Stimulated activated CD8-positive, alpha-beta memory T cell treated with anti-CD3 and anti-CD28 coated beads, Interleukin-7, amount 100 ng/mL, for 48 hours (primary cell): ENCODE measurements at regions not wholly inside any gene's neighbourhood (a gene's known extent, or its start where the extent isn't known, plus 50 kb on each side); places are given as distances from the start of the nearest gene placed in this dataset.

Experiments
- DNase-seq, 2 donors: peaks; one replicate each; pipeline ENCODE4 v3.0.0-alpha.2; 2020; ENCODE audit warnings: low read depth in 1 of 2; ENCODE audit errors: extremely low read depth in 1 of 2

DNA sequence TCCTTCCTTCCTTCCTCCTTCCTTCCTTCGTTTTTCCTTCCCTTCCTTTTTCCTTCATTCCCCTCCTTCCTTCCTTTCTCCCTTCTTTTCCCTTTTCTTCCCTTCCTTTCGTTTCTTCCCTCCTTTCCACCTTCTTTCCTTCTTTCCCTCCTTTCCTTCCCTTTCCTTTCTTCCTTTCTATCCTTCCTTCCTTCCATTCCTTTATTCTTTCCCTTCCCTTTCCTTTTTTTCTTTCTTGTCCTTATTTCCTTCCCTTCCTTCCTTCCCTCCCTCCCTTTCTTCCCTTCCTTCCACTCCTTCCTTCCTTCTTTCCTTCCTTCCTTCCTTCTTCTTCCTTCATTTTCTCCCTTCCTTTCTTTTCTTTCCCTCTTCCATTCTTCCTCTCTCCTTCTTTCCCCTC is 394.6 kb downstream of the GABRB3 start:
- no peak for DNase-seq

DNA sequence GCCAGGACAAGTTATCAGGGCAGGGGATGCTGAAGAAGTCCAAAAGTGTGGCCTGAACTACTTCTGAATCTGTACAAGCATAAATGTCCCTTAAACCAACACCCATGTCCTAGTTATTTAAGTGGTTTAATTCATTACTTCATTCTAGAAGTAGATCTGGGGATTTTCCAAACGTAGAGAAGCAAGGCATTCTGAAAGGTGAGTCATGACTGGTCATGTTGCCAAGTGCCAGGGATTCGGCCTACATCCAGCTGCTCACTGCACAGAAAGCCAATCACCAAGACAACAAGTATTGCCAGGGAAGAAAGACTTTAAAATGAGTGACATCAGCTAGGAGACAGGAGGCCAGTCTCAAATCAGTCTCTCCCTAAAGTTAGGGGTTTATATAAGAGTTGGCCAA is 396.6 kb downstream of the GABRB3 start:
- no peak for DNase-seq

DNA sequence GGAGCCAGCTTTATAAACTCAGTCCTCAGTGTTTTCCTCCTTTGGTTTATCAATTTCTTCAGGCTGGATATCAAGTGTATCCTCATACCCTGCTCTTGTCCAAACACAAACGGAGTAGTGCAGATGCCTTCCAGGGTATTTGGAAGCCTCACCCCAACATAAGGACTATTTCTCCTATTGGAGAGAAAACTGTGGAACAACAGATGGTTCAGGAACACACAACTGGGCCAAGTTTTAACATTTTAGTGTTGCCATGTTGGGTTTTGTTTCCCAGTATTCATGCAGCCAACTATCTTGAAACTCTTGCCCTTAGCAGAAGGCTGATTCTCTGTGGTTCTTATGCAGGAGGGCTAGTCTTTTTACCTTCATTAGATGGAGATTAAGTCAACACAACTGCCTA is 398.1 kb downstream of the GABRB3 start:
- no peak for DNase-seq

DNA sequence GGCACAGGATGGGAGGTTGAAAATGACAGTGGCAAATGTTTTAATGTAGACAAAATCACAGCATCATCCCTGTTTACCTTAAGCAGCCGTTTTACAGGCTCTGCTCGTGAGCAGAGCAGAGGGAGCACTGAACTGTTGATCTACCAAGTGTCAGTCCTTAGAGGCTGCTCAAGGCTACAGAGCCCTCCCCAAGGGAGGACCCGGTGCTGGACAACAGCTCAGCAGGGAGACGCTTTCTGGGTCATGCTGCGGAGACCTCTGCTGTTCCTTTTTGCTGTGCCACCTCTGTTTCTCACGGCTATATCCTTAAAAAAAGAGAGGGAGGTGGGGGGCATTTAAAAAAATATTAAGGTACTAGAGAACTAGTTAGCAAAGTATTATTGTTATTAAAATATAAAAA is 400.2 kb downstream of the GABRB3 start:
- no peak for DNase-seq

GRCh38 chr15:26365077-26365476 is 407.8 kb downstream of the GABRB3 start:
- no peak for DNase-seq

GRCh38 chr15:26359855-26360254 is 413.0 kb downstream of the GABRB3 start:
- DNase-seq: no peak

GRCh38 chr15:26358708-26359107 is 414.2 kb downstream of the GABRB3 start:
- DNase-seq: no peak

- no peak for DNase-seq
These were observed 415.2 kb downstream of the GABRB3 start for GRCh38 chr15:26357653-26358052.

- no peak for DNase-seq
These were observed 417.3 kb downstream of the GABRB3 start for GRCh38 chr15:26355472-26356074.

- no peak for DNase-seq
These were observed 420.0 kb downstream of the GABRB3 start for GRCh38 chr15:26352909-26353308.

- DNase-seq: no peak
These were observed 420.5 kb downstream of the GABRB3 start for GRCh38 chr15:26352406-26352805.

- DNase-seq: no peak
These were observed 447.4 kb downstream of the GABRB3 start for GRCh38 chr15:26325495-26325894.

DNA sequence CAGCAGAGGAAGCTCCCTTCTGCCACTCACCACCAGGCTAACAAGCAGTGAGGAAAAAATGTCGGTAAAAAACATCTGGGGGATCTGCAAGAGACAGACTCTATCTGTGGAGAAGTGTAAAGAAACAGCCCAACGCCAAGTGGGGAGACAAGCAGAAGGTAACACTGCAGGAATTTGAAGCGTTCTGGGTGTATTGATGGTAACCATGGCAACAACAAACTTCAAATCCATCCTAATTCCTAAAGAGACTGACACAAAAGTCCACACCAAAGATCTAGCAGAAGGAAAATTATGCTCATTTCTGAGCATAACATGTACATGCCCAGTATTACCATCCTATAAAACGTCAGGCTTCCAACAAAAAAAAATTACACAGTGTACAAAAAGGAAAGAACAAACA is 449.3 kb downstream of the GABRB3 start:
- no peak for DNase-seq

- no peak for DNase-seq
These were observed 454.2 kb downstream of the GABRB3 start for GRCh38 chr15:26318689-26319088.

GRCh38 chr15:26314577-26314976 is 451.4 kb upstream of the ATP10A start:
- DNase-seq: no peak

GRCh38 chr15:26311710-26312236 is 448.6 kb upstream of the ATP10A start:
- DNase-seq: no peak

DNA sequence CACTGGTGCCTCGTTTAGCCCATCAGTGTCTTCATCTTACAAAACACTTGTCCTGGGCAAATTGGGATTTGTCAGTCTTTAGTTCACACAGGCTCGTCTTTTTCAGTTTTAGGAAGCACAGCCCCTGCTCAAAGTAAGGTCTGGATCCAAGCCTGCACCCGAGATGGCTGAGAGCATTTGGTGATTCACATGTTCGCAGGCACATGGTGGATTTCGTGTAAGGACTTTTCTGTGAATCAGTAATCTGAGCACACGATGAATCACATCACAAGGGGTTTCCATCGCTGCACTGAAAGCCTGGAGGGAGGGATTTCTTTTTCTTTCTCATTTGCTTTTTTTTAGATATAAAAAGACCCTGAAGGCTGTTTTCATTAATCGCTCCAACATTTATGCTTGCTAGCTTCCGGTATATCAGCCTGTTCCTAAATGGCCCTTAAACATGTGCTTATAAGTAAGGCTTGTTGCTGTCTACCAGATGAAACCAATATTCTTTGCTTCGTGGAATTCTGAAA is 435.6 kb upstream of the ATP10A start:
- no peak for DNase-seq

DNA sequence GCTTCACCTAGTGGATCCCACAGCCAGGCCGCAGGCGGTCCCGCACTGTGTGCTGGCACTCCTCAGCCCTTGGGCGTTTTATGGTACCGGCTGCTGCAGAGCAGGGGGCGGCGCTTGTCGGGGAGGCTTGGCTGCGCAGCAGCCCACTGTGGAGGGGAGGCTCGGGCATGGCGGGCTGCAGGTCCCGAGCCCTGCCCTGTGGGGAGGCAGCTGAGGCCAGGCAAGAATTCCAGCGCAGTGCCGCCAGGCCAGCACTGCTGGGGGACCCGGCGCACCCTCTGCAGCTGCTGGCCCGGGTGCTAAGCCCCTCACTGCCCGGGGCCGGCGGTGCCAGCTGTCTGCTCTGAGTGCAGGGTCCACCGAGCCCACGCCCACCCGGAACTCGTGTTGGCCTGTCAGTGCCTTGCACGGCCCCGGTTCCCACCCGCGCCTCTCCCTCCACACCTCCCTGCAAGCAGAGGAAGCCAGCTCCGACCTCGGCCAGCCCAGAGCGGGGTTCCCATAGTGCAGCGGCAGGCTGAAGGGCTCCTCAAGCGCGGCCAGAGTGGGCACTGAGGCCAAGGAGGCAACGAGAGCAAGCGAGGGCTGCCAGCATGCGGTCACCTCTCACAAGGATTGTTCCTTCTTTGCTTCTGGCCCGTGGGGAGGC is 435.0 kb upstream of the ATP10A start:
- no peak for DNase-seq

DNA sequence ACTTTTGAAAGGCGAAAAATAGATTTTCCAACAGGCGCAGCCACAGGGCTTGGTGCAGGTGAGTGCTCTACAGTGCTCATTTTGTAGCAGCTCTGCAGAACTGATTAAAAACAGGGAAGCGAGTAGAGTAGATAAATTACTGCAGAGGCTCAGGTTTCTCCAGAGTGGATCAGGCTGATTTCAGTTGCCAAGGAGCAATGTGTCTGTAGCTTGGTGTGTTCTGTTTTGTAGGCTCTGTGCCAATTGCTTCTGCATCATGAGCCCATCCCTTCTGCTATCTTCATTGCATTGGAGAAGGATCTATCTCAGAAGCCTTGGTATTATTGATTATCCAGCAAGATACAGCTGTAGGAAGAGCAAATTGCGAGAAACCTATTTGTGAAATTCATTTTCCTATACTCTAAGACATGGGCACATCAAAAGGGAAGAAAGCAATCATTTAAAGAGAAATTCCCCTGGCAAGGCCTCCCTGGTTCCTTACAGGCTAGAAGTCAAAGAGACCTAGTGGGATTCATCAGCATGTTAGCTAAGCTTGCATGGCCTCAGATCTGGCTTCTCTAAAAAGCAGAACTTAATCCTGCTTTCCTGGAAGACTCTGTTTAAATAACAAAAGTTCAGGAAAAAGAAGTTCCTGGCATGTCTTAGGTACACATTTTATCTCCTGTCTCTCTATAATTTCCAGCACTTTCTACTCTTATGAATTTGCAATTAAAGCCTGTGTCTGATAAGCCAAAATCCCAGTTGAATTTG is 432.4 kb upstream of the ATP10A start:
- no peak for DNase-seq

GRCh38 chr15:26294059-26294689 is 431.0 kb upstream of the ATP10A start:
- DNase-seq: no peak

GRCh38 chr15:26287381-26287780 is 424.3 kb upstream of the ATP10A start:
- DNase-seq: no peak
